H1 (cell line): ENCODE measurements at regions not wholly inside any gene's neighbourhood (a gene's known extent, or its start where the extent isn't known, plus 50 kb on each side); places are given as distances from the start of the nearest gene placed in this dataset.

Experiments used
- CTCF ChIP-seq, 3 experiments: IDR thresholded peaks; 1 replicate in 2 of 3; 2 replicates in 1 of 3; pipeline versions ENCODE4 v1.5.1 to v1.6.1; 2011; ENCODE audit warnings: low read length in 3 of 3, mild to moderate bottlenecking in 3 of 3, inconsistent platforms in 2 of 3, low read depth in 1 of 3, moderate library complexity in 1 of 3; ENCODE audit not compliant: insufficient read depth in 1 of 3; ENCODE audit errors: control extremely low read depth in 1 of 3
- JUND ChIP-seq: IDR thresholded peaks from 2 replicates; pipeline ENCODE4 v1.6.1; 2011; ENCODE audit warnings: mild to moderate bottlenecking, improper control_type of control experiment, low read length
- TBP ChIP-seq: IDR thresholded peaks from 2 replicates; pipeline ENCODE4 v1.6.1; 2011; ENCODE audit warnings: low read depth, low read length, improper control_type of control experiment

GRCh38 chr4:138596896-138597295, 354.7 kb upstream of the SLC7A11 start:
- TF ChIP-seq JUND, result no peak
- no peak for TF ChIP-seq CTCF (IDR thresholded peaks at IDR 0.05; ENCODE audit: control extremely low read depth in 1 of 3, insufficient read depth in 1 of 3, low read depth in 1 of 3, low read length in 3 of 3)
- no peak for TF ChIP-seq TBP
